A673 (cell line): ENCODE measurements at regions not wholly inside any gene's neighbourhood (a gene's known extent, or its start where the extent isn't known, plus 50 kb on each side); places are given as distances from the start of the nearest gene placed in this dataset.

ENCODE experiments used
- CTCF ChIP-seq: fragments of 300-800, 200-600 bp; sonication (generic); conservative IDR thresholded peaks from 2 replicates; pipeline ENCODE4 v1.5.1; 2017; ENCODE audit warnings: low read depth, mild to moderate bottlenecking, antibody characterized with exemption, low read length, moderate library complexity, mixed read lengths
- EZH2 ChIP-seq: fragments of 200-600 bp; sonication (generic); IDR thresholded peaks from 2 replicates; pipeline ENCODE4 v1.6.1; 2017; ENCODE audit warnings: borderline replicate concordance, low read depth, mild to moderate bottlenecking, mixed read lengths, antibody characterized with exemption, low read length; ENCODE audit not compliant: poor library complexity, severe bottlenecking

- no peak for TF ChIP-seq CTCF
- no peak for TF ChIP-seq EZH2
Measured at GRCh38 chrX:82816562-82816961, 691.5 kb upstream of the POU3F4 start.
